ENCODE measurements at regions not wholly inside any gene's neighbourhood (a gene's known extent, or its start where the extent isn't known, plus 50 kb on each side); places are given as distances from the start of the nearest gene placed in this dataset.

GRCh38 chr12:86748894-86749293 is 492.7 kb upstream of the MGAT4C start:
- no peak overlapping the region for H3K27ac ChIP-seq
- H3K27me3 ChIP-seq (replicated peaks; ENCODE audit: insufficient read depth), result no peaks in the 10 kb centered on the region
- H3K36me3 ChIP-seq, result no peaks in the 10 kb centered on the region
- H3K9me3 ChIP-seq, result no peaks in the 10 kb centered on the region
- H3K4me3 ChIP-seq, result no peak overlapping the region
- intact Hi-C loops (cut with DNase I), result no loop called here
- TF ChIP-seq CTCF (IDR thresholded peaks at IDR 0.05) (no peak), POLR2A (IDR thresholded peaks at IDR 0.05) (no peak), POLR2AphosphoS5 (IDR thresholded peaks at IDR 0.05) (no peak)
- WGBS, result 31% methylated on average over 2 of the region's 2 CpGs
- no peak for DNase-seq (ENCODE audit: low spot score)
- no peaks in the 10 kb centered on the region for H3K4me1 ChIP-seq (replicated peaks)

GRCh38 chr12:86744547-86745212 is 488.5 kb upstream of the MGAT4C start:
- intact Hi-C loops (cut with DNase I), result no loop called here
- Histone ChIP-seq H3K27ac (no peak overlapping the region), H3K4me3 (no peak overlapping the region), H3K27me3 (replicated peaks; ENCODE audit: insufficient read depth) (no peaks in the 10 kb centered on the region), H3K36me3 (no peaks in the 10 kb centered on the region), H3K4me1 (replicated peaks) (no peaks in the 10 kb centered on the region), H3K9me3 (no peaks in the 10 kb centered on the region)
- DNase-seq (ENCODE audit: low spot score), result no peak
- WGBS, result 83% methylated on average over 2 of the region's 2 CpGs
- TF ChIP-seq POLR2A (IDR thresholded peaks at IDR 0.05), result no peak
- TF ChIP-seq CTCF (IDR thresholded peaks at IDR 0.05), result no peak
- no peak for TF ChIP-seq POLR2AphosphoS5 (IDR thresholded peaks at IDR 0.05)

- Histone ChIP-seq H3K36me3 (no peaks in the 10 kb centered on the region), H3K9me3 (no peaks in the 10 kb centered on the region), H3K4me1 (replicated peaks) (no peaks in the 10 kb centered on the region), H3K27me3 (replicated peaks; ENCODE audit: insufficient read depth) (no peaks in the 10 kb centered on the region), H3K27ac (no peak overlapping the region), H3K4me3 (no peak overlapping the region)
- DNase-seq (ENCODE audit: low spot score), result no peak
- intact Hi-C loops (cut with DNase I), result no loop called here
- 66% methylated on average over 5 of the region's 5 CpGs for WGBS
- TF ChIP-seq POLR2A (IDR thresholded peaks at IDR 0.05) (no peak), POLR2AphosphoS5 (IDR thresholded peaks at IDR 0.05) (no peak), CTCF (IDR thresholded peaks at IDR 0.05) (no peak)
Measured at GRCh38 chr12:86743875-86744536, 487.8 kb upstream of the MGAT4C start.

- no peak for TF ChIP-seq CTCF (IDR thresholded peaks at IDR 0.05)
- no peak for TF ChIP-seq POLR2A (IDR thresholded peaks at IDR 0.05)
- no peak for TF ChIP-seq POLR2AphosphoS5 (IDR thresholded peaks at IDR 0.05)
- no peaks in the 10 kb centered on the region for H3K36me3 ChIP-seq
Measured at GRCh38 chr12:86741531-86741930, 485.3 kb upstream of the MGAT4C start.

GRCh38 chr12:86735851-86736250 is 479.7 kb upstream of the MGAT4C start:
- no peak overlapping the region for H3K27ac ChIP-seq
- TF ChIP-seq POLR2AphosphoS5 (IDR thresholded peaks at IDR 0.05) (no peak), CTCF (IDR thresholded peaks at IDR 0.05) (no peak), POLR2A (IDR thresholded peaks at IDR 0.05) (no peak)
- no peaks in the 10 kb centered on the region for H3K4me1 ChIP-seq (replicated peaks)
- H3K9me3 ChIP-seq, result no peaks in the 10 kb centered on the region
- no peak for DNase-seq (ENCODE audit: low spot score)
- intact Hi-C loops (cut with DNase I), result no loop called here
- H3K4me3 ChIP-seq, result no peak overlapping the region
- H3K27me3 ChIP-seq (replicated peaks; ENCODE audit: insufficient read depth), result no peaks in the 10 kb centered on the region
- no peaks in the 10 kb centered on the region for H3K36me3 ChIP-seq

More at GRCh38 chr12:86741531-86741930, 485.3 kb upstream of the MGAT4C start:
- no peak overlapping the region for H3K4me3 ChIP-seq
- intact Hi-C loops (cut with DNase I), result no loop called here
- no peaks in the 10 kb centered on the region for H3K4me1 ChIP-seq (replicated peaks)
- 100% methylated on average over 1 of the region's 1 CpG for WGBS
- H3K27me3 ChIP-seq (replicated peaks; ENCODE audit: insufficient read depth), result no peaks in the 10 kb centered on the region
- H3K9me3 ChIP-seq, result no peaks in the 10 kb centered on the region
- DNase-seq (ENCODE audit: low spot score), result no peak
- no peak overlapping the region for H3K27ac ChIP-seq

Measured in prostate gland (tissue), 2 donors.